Astrocyte (in vitro differentiated cells and primary cell): ENCODE measurements at regions not wholly inside any gene's neighbourhood (a gene's known extent, or its start where the extent isn't known, plus 50 kb on each side); places are given as distances from the start of the nearest gene placed in this dataset.

Experiments used
- DNase-seq: peaks from one replicate; pipeline ENCODE4 v3.0.0-alpha.2; 2010; ENCODE audit warnings: low read depth
- FAIRE-seq: peaks from 2 replicates; lab custom pipeline; 2011; peaks lifted over from hg19 to GRCh38; lab: Jason Lieb, UNC
- H2AFZ ChIP-seq: 2 replicates; pipeline ENCODE4 v1.6.0; 2012; ENCODE audit warnings: low read depth, low read length, inconsistent platforms
- H3K27ac ChIP-seq: 2 replicates; pipeline ENCODE4 v1.5.1; 2011; ENCODE audit warnings: low read depth, low read length, inconsistent platforms
- H3K27me3 ChIP-seq: 2 replicates; pipeline ENCODE4 v1.6.0; 2011; ENCODE audit warnings: low read length, inconsistent platforms; ENCODE audit not compliant: insufficient read depth
- H3K36me3 ChIP-seq: 2 replicates; pipeline ENCODE4 v1.5.1; 2011; ENCODE audit warnings: low read length, inconsistent platforms; ENCODE audit not compliant: insufficient read depth
- H3K4me1 ChIP-seq: 2 replicates; pipeline ENCODE4 v1.5.1; 2011; ENCODE audit warnings: low read length, inconsistent platforms; ENCODE audit not compliant: insufficient read depth
- H3K4me2 ChIP-seq: 2 replicates; pipeline ENCODE4 v1.6.0; 2012; ENCODE audit warnings: low read length, inconsistent platforms
- H3K4me3 ChIP-seq: 2 replicates; pipeline ENCODE4 v1.5.1; 2011; ENCODE audit warnings: low read depth, mild to moderate bottlenecking, low read length, inconsistent platforms; ENCODE audit not compliant: insufficient read depth
- H3K79me2 ChIP-seq: 2 replicates; pipeline ENCODE4 v1.6.0; 2012; ENCODE audit warnings: mild to moderate bottlenecking, low read length, inconsistent platforms; ENCODE audit not compliant: insufficient read depth
- H3K9ac ChIP-seq: 2 replicates; pipeline ENCODE4 v1.6.0; 2012; ENCODE audit warnings: mild to moderate bottlenecking, low read length, inconsistent platforms
- H3K9me3 ChIP-seq: 2 replicates; pipeline ENCODE4 v1.5.1; 2012; ENCODE audit warnings: low read depth, mild to moderate bottlenecking, low read length, inconsistent platforms; ENCODE audit not compliant: insufficient read depth
- H4K20me1 ChIP-seq: 2 replicates; pipeline ENCODE4 v1.6.0; 2012; ENCODE audit warnings: low read length, inconsistent platforms; ENCODE audit not compliant: insufficient read depth
- H3K27ac Mint-ChIP-seq: one replicate; pipeline ENCODE4 v1.8.0; 2021; ENCODE audit warnings: mild to moderate bottlenecking, mixed read lengths; ENCODE audit not compliant: unreplicated experiment
- H3K27me3 Mint-ChIP-seq: one replicate; pipeline ENCODE4 v1.8.0; 2021; ENCODE audit warnings: low read depth, mixed read lengths; ENCODE audit not compliant: unreplicated experiment
- H3K36me3 Mint-ChIP-seq: one replicate; pipeline ENCODE4 v1.8.0; 2021; ENCODE audit warnings: low read depth, mixed read lengths; ENCODE audit not compliant: unreplicated experiment
- H3K4me1 Mint-ChIP-seq: one replicate; pipeline ENCODE4 v1.8.0; 2021; ENCODE audit warnings: low read depth, mixed read lengths; ENCODE audit not compliant: unreplicated experiment
- H3K4me3 Mint-ChIP-seq: one replicate; pipeline ENCODE4 v1.8.0; 2021; ENCODE audit warnings: mild to moderate bottlenecking, moderate library complexity, mixed read lengths; ENCODE audit not compliant: unreplicated experiment
- H3K9me3 Mint-ChIP-seq: one replicate; pipeline ENCODE4 v1.8.0; 2021; ENCODE audit warnings: mild to moderate bottlenecking, mixed read lengths; ENCODE audit not compliant: unreplicated experiment
- CTCF ChIP-seq: IDR thresholded peaks from 2 replicates; pipeline ENCODE4 v1.5.1; 2011; ENCODE audit warnings: low read depth, mild to moderate bottlenecking, inconsistent platforms, low read length, moderate library complexity; ENCODE audit not compliant: insufficient read depth
- EZH2 ChIP-seq: IDR thresholded peaks from 2 replicates; pipeline ENCODE4 v1.6.1; 2012; ENCODE audit warnings: mild to moderate bottlenecking, low read length, inconsistent platforms; ENCODE audit not compliant: insufficient read depth

GRCh38 chr6:91135406-91136103, 548.7 kb upstream of the MAP3K7 start:
- Histone ChIP-seq H3K9me3 (no peaks in the 10 kb centered on the region), H3K79me2 (no peaks in the 10 kb centered on the region), H3K27me3 (no peaks in the 10 kb centered on the region), H2AFZ (no peak overlapping the region), H4K20me1 (no peaks in the 10 kb centered on the region), H3K36me3 (no peaks in the 10 kb centered on the region), H3K27ac (no peak overlapping the region), H3K4me1 (no peaks in the 10 kb centered on the region), H3K9ac (no peak overlapping the region), H3K4me2 (no peak overlapping the region), H3K4me3 (no peak overlapping the region)
- TF ChIP-seq CTCF (no peak), EZH2 (no peak)
- no peak overlapping the region for H3K4me3 Mint-ChIP-seq
- peaks cover 7% of the 10 kb centered on the region for H3K4me1 Mint-ChIP-seq
- no peaks in the 10 kb centered on the region for H3K27me3 Mint-ChIP-seq
- no peak for FAIRE-seq
- H3K36me3 Mint-ChIP-seq, result no peaks in the 10 kb centered on the region
- H3K27ac Mint-ChIP-seq, result no peak overlapping the region
- H3K9me3 Mint-ChIP-seq, result no peaks in the 10 kb centered on the region
- no peak for DNase-seq

DNA sequence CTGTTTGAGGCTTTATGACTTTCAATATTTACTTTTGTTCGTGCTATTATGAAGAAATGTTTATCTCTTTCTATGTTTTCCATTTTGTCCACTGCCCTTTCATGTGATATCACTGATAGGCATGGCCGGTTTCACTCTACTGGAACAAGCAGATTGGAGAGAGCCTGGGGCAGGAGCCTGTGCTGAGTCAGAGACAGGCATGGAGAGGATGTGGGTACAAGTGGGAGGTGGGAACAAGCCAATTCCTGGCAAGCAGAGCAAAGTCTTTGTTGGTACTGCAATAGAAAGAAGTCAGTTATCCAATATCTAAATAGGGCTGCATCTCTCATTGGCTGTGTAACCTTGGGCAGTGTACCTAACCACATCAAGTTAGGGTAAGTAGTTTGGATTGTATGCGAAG, 545.6 kb upstream of the MAP3K7 start:
- H3K27me3 Mint-ChIP-seq, result no peaks in the 10 kb centered on the region
- Histone ChIP-seq H3K27ac (no peak overlapping the region), H3K9ac (no peak overlapping the region), H3K27me3 (no peaks in the 10 kb centered on the region), H3K4me3 (no peak overlapping the region), H3K4me1 (no peaks in the 10 kb centered on the region), H3K9me3 (no peaks in the 10 kb centered on the region), H2AFZ (no peak overlapping the region), H3K79me2 (no peaks in the 10 kb centered on the region), H3K36me3 (no peaks in the 10 kb centered on the region), H4K20me1 (no peaks in the 10 kb centered on the region), H3K4me2 (no peak overlapping the region)
- DNase-seq, result peak; percentile 22
- H3K27ac Mint-ChIP-seq, result no peak overlapping the region
- no peaks in the 10 kb centered on the region for H3K36me3 Mint-ChIP-seq
- no peak overlapping the region for H3K4me3 Mint-ChIP-seq
- peaks cover 2% of the 10 kb centered on the region for H3K9me3 Mint-ChIP-seq
- peaks cover 7% of the 10 kb centered on the region for H3K4me1 Mint-ChIP-seq
- TF ChIP-seq CTCF (no peak), EZH2 (no peak)
- FAIRE-seq, result no peak

DNA sequence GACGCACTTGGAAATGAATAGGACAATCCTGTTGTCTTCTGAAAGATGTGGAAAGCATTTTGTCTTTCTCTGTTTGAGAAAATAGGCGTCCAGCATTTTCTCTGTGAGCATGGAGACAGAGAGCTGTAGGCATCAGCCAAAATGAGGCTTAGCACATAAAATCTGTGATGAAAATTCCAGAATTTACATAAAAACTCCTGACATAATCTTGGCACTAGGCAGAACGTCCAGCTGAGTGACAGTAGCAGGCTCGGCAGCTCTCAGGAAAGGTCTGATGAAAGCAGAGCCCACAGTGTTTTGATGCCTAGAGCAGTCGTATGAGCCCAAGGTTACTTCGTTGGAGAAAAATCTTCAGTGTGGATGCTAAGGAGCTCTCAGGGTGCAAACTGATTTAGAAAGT, 543.3 kb upstream of the MAP3K7 start:
- peaks cover 2% of the 10 kb centered on the region for H3K9me3 Mint-ChIP-seq
- DNase-seq (no peak), FAIRE-seq (no peak)

More for the DNA sequence above, 543.3 kb upstream of the MAP3K7 start:
- Histone ChIP-seq H4K20me1 (no peaks in the 10 kb centered on the region), H3K4me2 (no peak overlapping the region), H3K9me3 (no peaks in the 10 kb centered on the region), H3K9ac (no peak overlapping the region), H3K4me3 (no peak overlapping the region), H3K79me2 (no peaks in the 10 kb centered on the region), H3K27me3 (no peaks in the 10 kb centered on the region), H2AFZ (no peak overlapping the region), H3K4me1 (no peaks in the 10 kb centered on the region), H3K36me3 (no peaks in the 10 kb centered on the region), H3K27ac (no peak overlapping the region)
- no peak overlapping the region for H3K4me3 Mint-ChIP-seq
- TF ChIP-seq CTCF, result no peak
- TF ChIP-seq EZH2, result no peak
- H3K27ac Mint-ChIP-seq, result no peak overlapping the region
- H3K4me1 Mint-ChIP-seq, result peaks cover 9% of the 10 kb centered on the region
- no peaks in the 10 kb centered on the region for H3K36me3 Mint-ChIP-seq
- no peaks in the 10 kb centered on the region for H3K27me3 Mint-ChIP-seq
